SW 1271 (cell line): ENCODE measurements at regions not wholly inside any gene's neighbourhood (a gene's known extent, or its start where the extent isn't known, plus 50 kb on each side); places are given as distances from the start of the nearest gene placed in this dataset.

Experiments
- DNase-seq, 2 experiments: peaks; one replicate each; lab custom pipeline; 2025; lab: John Stamatoyannopoulos, UW

- no peak for DNase-seq
Observed at GRCh38 chr6:9405825-9406224, 970.5 kb upstream of the SLC35B3 start.

- DNase-seq = peak; percentile 8 to 75
Observed at GRCh38 chr6:9405369-9405768, 970.0 kb upstream of the SLC35B3 start.

DNA sequence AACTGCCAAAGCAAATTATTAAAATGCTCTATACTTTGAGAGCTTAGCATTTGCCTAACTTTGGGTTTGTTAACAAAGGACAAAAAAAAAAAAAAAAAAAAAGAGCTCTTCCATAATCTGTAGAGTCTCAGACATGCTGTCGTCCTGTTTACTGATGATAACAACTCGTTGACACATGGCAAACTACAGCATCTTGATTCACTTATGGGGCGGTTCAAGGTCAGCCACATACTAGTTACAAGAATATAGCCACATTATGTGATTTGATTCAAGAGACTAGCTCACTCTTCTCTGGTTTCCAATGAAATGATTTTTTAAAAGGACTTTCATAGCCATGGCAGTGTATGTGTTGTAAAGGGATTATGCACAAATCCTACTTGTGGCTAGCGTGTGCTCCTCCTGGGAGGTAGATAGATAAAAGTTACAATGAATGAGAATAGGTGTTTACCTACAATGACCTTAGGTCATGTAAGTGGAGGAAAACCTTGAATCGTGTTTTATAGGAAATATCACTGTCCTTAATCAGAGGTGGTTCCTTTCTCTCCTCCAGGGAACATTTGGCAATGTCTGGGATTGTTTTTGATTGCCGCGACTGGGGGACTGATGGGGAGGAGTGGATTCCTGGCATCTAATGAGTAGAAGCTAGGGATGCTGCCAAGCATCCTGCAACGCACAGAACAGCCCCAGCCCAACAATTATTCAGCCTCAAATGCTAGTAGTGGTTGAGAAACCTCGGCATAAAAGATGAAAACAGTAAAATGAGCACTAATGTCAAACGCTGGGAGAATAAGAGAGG lies 969.2 kb upstream of the SLC35B3 start:
- DNase-seq = no peak

DNA sequence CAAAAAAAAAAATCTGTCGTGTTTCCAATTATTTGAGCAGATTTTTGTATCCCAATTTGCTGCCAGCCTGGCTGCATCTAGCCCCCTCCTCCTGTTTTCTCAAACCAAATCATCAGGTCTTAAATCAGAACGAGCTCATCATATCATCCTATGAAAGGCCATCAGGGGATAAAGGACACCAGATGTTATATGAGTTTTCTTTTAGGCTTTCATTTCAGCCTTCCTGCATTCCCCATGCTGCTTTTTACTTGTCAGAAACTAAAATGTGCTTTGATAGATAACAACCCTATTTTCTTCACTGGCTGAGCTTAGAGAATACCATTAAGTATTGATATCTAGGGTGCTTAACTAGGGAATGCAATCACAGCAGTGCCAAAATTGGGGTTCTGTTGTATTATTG lies 968.4 kb upstream of the SLC35B3 start:
- no peak for DNase-seq

GRCh38 chr6:9401960-9402359 lies 966.6 kb upstream of the SLC35B3 start:
- no peak for DNase-seq

DNA sequence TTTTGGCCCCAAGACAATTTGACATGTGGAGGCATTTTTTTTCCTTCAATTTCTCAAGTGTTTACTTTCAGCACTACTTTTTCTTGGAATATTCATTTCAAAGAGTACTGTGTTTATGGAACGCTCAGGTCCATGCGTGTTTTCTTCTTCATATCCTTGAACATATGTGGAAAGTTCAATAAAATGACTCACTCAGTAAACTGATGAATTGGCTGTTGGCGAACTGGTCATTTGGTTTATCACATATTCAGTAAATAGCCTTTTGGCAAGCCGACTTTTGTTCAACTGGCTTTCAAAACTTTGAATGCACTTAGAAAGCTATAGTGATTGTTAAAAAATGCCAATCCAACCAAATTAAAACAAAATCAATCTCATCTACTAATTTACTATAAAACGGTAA lies 964.6 kb upstream of the SLC35B3 start:
- DNase-seq = no peak

GRCh38 chr6:9398767-9399373 lies 963.5 kb upstream of the SLC35B3 start:
- DNase-seq = no peak

- no peak for DNase-seq
Observed at GRCh38 chr6:9398071-9398766, 962.9 kb upstream of the SLC35B3 start.

GRCh38 chr6:9388596-9388995 lies 953.3 kb upstream of the SLC35B3 start:
- DNase-seq = no peak

DNA sequence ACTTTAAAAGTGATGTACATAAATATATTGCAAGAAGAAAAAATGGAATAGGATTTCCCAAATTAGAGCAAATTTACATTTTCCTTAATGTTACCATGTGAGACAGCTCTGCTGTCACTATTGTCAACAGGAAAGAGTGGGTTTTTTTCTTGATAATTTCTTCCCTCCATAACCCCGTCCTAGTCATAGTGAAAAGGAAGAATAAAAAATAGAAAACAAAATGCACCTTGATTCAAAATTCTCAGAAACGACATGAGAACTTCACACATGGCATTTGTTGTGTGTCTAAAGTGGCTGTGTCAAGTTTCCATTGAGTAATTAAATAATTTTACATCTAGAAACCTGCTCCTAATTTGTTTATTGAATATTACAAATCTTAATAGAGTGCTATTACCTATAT lies 945.2 kb upstream of the SLC35B3 start:
- DNase-seq = no peak

DNA sequence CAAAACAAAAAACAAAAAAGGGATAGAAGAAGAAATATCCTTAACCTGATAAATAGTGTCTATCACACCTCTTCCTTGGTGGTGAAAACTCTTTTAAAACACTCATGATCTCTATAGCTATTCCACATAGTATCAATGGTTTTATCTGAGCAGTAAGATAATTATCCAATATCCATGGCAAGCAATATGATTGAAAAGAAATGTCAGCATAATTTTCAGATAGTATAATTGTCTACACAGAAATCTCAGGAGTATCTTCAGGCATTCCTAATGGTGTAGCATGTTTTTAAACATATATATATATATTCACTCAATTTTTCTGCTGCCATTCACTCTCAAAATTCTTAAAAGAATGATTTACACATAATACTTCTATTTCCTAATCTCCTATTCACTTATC lies 938.0 kb upstream of the SLC35B3 start:
- no peak for DNase-seq

DNA sequence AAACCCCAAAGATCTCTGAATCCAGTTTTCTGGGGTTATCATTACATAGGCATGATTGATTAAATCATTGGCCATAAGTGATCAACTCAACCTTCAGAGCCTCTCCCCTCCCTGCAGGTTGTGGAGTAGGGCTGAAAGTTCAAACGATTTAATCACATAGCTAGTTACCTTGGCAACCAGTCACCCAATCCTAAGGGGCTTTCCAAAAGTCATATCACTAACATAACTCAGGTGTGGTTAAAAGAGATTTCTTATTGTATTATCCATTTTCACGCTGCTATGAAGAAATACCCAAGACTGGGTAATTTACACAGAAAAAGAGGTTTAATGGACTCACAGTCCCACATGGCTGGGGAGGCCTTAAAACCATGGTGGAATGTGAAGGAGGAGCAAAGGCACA lies 935.1 kb upstream of the SLC35B3 start:
- DNase-seq = no peak

- DNase-seq = no peak
Observed at GRCh38 chr6:9365378-9365777, 930.0 kb upstream of the SLC35B3 start.

- no peak for DNase-seq
Observed at GRCh38 chr6:9361749-9362148, 926.4 kb upstream of the SLC35B3 start.

DNA sequence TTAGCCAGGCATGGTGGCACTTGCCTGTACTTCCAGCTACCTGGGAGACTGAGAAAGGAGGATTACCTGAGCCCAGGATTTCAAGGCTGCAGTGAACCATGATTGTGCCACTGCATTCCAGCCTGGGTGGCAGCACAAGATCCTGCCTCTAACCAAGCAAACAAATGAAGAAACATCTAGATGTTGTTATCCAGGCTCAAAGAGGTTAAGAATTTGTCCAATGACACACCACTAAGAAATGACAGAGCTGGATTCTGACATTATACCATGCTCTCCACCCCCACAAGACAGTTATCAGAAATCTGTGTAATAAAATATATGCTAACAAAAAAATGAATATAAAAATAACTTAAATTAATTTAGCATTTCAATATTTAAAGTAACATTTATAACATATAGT lies 925.5 kb upstream of the SLC35B3 start:
- DNase-seq = peak in 1 of 2 experiments; percentile 63

- DNase-seq = no peak
Observed at GRCh38 chr6:9347608-9348007, 912.3 kb upstream of the SLC35B3 start.

GRCh38 chr6:9346923-9347322 lies 911.6 kb upstream of the SLC35B3 start:
- no peak for DNase-seq

DNA sequence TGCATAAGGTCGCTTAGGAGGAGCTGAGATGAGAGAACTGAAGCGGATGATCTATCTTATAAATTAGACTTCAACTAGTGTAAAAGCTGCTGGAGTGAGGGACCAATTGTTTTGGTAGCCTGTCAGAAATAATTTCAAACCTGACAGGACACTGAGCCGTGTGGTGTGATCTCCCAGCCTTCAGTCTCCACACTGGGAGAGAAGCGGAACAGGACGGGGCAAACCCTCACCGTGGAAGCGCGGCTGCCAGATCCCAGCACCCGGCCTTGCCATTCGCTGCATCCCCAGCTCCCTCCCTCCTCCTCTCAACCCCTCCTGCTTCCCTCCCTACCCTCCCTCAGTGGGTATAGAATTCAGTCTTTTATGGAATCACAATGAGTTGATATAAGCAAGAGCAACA lies 900.1 kb upstream of the SLC35B3 start:
- DNase-seq = no peak

DNA sequence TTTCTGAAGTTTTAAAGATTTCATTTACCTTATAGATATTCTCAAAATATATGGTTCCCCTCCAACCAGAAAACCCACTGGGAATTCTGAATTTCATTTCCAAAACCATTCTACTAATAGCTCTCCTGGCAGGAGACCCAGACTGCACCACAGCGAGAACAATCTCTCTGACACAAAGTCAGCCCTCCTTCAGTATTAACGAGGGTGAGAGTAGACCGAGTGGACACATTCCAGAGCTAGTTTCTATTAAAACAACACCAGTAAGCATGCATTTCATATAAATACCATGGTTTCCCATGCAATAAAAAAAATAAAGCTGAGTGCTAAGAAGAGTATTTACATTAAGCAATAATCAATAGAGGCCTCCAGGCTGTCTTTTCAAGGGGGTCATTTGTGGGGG lies 899.6 kb upstream of the SLC35B3 start:
- no peak for DNase-seq

DNA sequence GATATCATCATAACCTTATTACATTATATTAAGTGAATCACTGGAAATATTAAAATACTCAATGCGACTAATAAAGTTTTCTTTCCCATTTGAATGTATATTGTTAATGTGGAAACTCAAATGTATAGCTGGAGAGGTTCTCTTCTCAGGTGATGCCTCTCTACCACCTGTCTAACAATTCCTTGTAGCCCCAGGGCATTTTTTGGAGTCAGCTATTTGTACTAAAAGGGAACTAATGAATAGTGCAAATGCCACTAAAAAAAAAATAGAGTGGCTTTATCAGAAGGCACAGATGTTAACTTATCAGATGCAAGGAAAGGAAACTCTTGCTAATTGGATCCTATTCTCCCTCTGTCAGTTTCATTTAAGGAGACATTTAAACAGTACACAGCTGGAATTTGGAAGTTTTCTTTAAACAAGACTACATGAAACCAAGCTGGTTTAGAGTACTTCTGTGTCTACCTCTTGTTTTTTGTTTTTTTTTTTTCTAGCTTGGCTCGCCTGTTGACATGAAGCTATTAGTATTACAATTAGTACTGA lies 897.0 kb upstream of the SLC35B3 start:
- no peak for DNase-seq

DNA sequence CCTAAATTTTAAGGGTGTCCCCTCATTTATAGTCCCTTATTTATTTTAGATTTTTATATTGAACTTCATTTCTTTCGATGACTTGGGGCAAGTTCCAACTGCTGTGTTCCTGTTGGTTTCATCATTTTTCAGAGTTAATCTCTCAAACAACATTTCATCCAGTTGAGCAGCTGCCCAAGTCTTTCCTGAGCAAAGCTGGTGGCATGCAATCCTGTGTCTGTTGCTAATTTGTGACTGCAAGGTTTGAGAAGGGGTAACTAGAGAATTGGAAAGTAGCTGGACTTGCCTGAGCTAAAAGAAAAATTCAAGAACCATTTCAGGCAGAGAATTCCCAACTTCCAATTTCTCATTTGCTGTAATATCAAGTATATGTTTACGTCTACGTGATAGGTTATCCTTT lies 881.5 kb upstream of the SLC35B3 start:
- DNase-seq = no peak

- no peak for DNase-seq
Observed at GRCh38 chr6:9315966-9316650, 880.8 kb upstream of the SLC35B3 start.
